ENCODE measurements at regions not wholly inside any gene's neighbourhood (a gene's known extent, or its start where the extent isn't known, plus 50 kb on each side); places are given as distances from the start of the nearest gene placed in this dataset.

DNA sequence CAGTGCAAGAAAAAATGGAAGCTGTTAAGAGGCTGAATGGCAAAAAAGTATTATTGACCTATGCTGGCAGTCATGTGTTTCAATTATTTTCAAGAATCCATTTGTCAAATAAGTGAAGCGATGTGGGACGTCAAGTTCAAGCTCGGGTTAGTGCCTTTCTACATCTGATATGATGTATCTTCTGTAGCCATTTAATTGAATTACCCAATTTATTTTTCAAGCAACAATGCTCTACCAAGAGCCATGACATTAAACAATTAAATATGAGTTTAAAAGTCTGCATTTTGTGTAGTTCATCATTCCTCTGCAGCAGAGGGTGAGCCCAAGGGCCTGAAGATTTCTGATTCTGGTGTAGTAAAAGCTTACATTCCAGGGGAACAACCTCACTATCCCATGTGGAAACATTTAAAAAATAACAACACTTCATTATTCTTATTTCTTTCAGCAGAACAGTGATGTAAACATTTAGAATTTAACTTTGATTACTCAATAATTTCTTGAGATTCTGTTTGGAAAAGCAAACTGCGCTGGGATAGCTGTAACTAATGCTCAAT lies 619.7 kb upstream of the ARRDC3 start:
- TF ChIP-seq POLR2A (IDR thresholded peaks at IDR 0.05), result no peak
- TF ChIP-seq, protein P1, sequence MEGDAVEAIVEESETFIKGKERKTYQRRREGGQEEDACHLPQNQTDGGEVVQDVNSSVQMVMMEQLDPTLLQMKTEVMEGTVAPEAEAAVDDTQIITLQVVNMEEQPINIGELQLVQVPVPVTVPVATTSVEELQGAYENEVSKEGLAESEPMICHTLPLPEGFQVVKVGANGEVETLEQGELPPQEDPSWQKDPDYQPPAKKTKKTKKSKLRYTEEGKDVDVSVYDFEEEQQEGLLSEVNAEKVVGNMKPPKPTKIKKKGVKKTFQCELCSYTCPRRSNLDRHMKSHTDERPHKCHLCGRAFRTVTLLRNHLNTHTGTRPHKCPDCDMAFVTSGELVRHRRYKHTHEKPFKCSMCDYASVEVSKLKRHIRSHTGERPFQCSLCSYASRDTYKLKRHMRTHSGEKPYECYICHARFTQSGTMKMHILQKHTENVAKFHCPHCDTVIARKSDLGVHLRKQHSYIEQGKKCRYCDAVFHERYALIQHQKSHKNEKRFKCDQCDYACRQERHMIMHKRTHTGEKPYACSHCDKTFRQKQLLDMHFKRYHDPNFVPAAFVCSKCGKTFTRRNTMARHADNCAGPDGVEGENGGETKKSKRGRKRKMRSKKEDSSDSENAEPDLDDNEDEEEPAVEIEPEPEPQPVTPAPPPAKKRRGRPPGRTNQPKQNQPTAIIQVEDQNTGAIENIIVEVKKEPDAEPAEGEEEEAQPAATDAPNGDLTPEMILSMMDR (IDR thresholded peaks at IDR 0.05), result no peak
